Tibial nerve (tissue), 4 donors: ENCODE measurements at regions not wholly inside any gene's neighbourhood (a gene's known extent, or its start where the extent isn't known, plus 50 kb on each side); places are given as distances from the start of the nearest gene placed in this dataset.

Experiments
- EP300 ChIP-seq, 2 donors: sonication (generic); formaldehyde crosslinking; IDR thresholded peaks; one replicate each; pipeline ENCODE4 v1.6.1; 2017; ENCODE audit warnings: antibody characterized with exemption in 2 of 2, mild to moderate bottlenecking in 1 of 2
- POLR2A ChIP-seq, 2 donors: fragments of 450-650 bp; IDR thresholded peaks; one replicate each; pipeline ENCODE4 v1.6.1; 2017; ENCODE audit warnings: antibody characterized with exemption in 2 of 2, mild to moderate bottlenecking in 2 of 2, moderate library complexity in 2 of 2
- TF ChIP-seq, protein P1 (sequence below), 5 experiments: fragments of 200-600 bp in 3 of 5; fragments of 450-650 bp in 2 of 5; sonication (generic) in 3 of 5; IDR thresholded peaks; one replicate each; pipeline ENCODE4 v1.5.1; 2016 to 2019; ENCODE audit warnings: antibody characterized with exemption in 5 of 5, mild to moderate bottlenecking in 3 of 5, moderate library complexity in 2 of 5

- TF ChIP-seq, protein P1, sequence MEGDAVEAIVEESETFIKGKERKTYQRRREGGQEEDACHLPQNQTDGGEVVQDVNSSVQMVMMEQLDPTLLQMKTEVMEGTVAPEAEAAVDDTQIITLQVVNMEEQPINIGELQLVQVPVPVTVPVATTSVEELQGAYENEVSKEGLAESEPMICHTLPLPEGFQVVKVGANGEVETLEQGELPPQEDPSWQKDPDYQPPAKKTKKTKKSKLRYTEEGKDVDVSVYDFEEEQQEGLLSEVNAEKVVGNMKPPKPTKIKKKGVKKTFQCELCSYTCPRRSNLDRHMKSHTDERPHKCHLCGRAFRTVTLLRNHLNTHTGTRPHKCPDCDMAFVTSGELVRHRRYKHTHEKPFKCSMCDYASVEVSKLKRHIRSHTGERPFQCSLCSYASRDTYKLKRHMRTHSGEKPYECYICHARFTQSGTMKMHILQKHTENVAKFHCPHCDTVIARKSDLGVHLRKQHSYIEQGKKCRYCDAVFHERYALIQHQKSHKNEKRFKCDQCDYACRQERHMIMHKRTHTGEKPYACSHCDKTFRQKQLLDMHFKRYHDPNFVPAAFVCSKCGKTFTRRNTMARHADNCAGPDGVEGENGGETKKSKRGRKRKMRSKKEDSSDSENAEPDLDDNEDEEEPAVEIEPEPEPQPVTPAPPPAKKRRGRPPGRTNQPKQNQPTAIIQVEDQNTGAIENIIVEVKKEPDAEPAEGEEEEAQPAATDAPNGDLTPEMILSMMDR (IDR thresholded peaks at IDR 0.05) = no peak
- no peak for TF ChIP-seq POLR2A (IDR thresholded peaks at IDR 0.05)
- no peak for TF ChIP-seq EP300 (IDR thresholded peaks at IDR 0.05)
Measured at GRCh38 chr13:82560889-82561288, 1321.4 kb downstream of the SLITRK1 start.
